NB4 (cell line): ENCODE measurements at regions not wholly inside any gene's neighbourhood (a gene's known extent, or its start where the extent isn't known, plus 50 kb on each side); places are given as distances from the start of the nearest gene placed in this dataset.

ENCODE experiments used
- CTCF ChIP-seq: IDR thresholded peaks from one replicate; pipeline ENCODE4 v1.5.1; 2012; ENCODE audit warnings: low read depth, low read length
- MAX ChIP-seq: IDR thresholded peaks from 2 replicates; pipeline ENCODE4 v1.6.1; 2011; ENCODE audit warnings: low read depth, low read length
- MYC ChIP-seq: IDR thresholded peaks from 2 replicates; pipeline ENCODE4 v1.6.1; 2011; ENCODE audit warnings: low read depth, low read length
- POLR2A ChIP-seq: IDR thresholded peaks from 2 replicates; pipeline ENCODE4 v1.6.1; 2011; ENCODE audit warnings: mild to moderate bottlenecking; ENCODE audit not compliant: insufficient read length; ENCODE audit errors: extremely low read depth

GRCh38 chr20:4550740-4551139, 135.5 kb upstream of the PRNP start:
- no peak for TF ChIP-seq POLR2A
- no peak for TF ChIP-seq MYC
- no peak for TF ChIP-seq CTCF
- TF ChIP-seq MAX = no peak
